HEK293 (cell line): ENCODE measurements at regions not wholly inside any gene's neighbourhood (a gene's known extent, or its start where the extent isn't known, plus 50 kb on each side); places are given as distances from the start of the nearest gene placed in this dataset.

Source experiments
- CTCF ChIA-PET: fragments of 350-600 bp; formaldehyde crosslinking; extraction: SDS; loops from one replicate; lab custom pipeline; 2021; ENCODE audit warnings: antibody characterized with exemption; lab: Yijun Ruan, JAX
- POLR2A ChIA-PET: fragments of 300-600 bp; formaldehyde crosslinking; extraction: SDS; loops from one replicate; lab custom pipeline; 2020; ENCODE audit warnings: antibody characterized with exemption, inconsistent platforms; lab: Yijun Ruan, JAX
- H3K27ac ChIP-seq: fragments of 200-500 bp; sonication (Bioruptor generic); 2 replicates; pipeline ENCODE4 v1.5.1; 2014; ENCODE audit warnings: low read depth, low read length, control low read depth, inconsistent platforms; ENCODE audit errors: extremely low read depth
- H3K36me3 ChIP-seq, 2 experiments: fragments of 200-500 bp in 1 of 2; sonication (Bioruptor generic) in 1 of 2; 1 replicate in 1 of 2; 2 replicates in 1 of 2; pipeline ENCODE4 v1.5.1; 2014 to 2017; ENCODE audit warnings: inconsistent platforms in 2 of 2, low read length in 2 of 2; ENCODE audit not compliant: control insufficient read depth in 2 of 2, insufficient read depth in 1 of 2
- H3K4me1 ChIP-seq: fragments of 200-500 bp; sonication (Bioruptor generic); 2 replicates; pipeline ENCODE4 v1.5.1; 2014; ENCODE audit warnings: mild to moderate bottlenecking, low read length, inconsistent platforms; ENCODE audit not compliant: control insufficient read depth, insufficient read depth
- H3K4me3 ChIP-seq: 2 replicates; pipeline ENCODE4 v1.5.1; 2011; ENCODE audit warnings: low read depth, mild to moderate bottlenecking, control low read depth, low read length, moderate library complexity
- H3K9me3 ChIP-seq: fragments of 200-500 bp; sonication (Bioruptor generic); 2 replicates; pipeline ENCODE4 v1.5.1; 2014; ENCODE audit warnings: low read depth, low read length, inconsistent platforms; ENCODE audit not compliant: control insufficient read depth, insufficient read depth
- BCL11A ChIP-seq: fragments of 450-650 bp; formaldehyde crosslinking; IDR thresholded peaks from 2 replicates; pipeline ENCODE4 v1.5.1; 2016; ENCODE audit warnings: low read depth, missing biosample characterization, missing genetic modification characterization
- FEZF1 ChIP-seq: fragments of 450-650 bp; formaldehyde crosslinking; IDR thresholded peaks from 2 replicates; pipeline ENCODE4 v1.5.1; 2016; ENCODE audit warnings: missing biosample characterization, missing genetic modification characterization
- HOXD13 ChIP-seq: sonication (generic); formaldehyde crosslinking; IDR thresholded peaks from 2 replicates; pipeline ENCODE4 v1.8.0; 2022; ENCODE audit warnings: missing genetic modification reagents, borderline replicate concordance
- OSR2 ChIP-seq: fragments of 450-650 bp; formaldehyde crosslinking; IDR thresholded peaks from 2 replicates; pipeline ENCODE4 v1.5.1; 2016; ENCODE audit warnings: missing biosample characterization, missing genetic modification characterization
- REST ChIP-seq: fragments of 450-650 bp; formaldehyde crosslinking; IDR thresholded peaks from 2 replicates; pipeline ENCODE4 v1.5.1; 2016; ENCODE audit warnings: missing biosample characterization, missing genetic modification characterization
- SP7 ChIP-seq: fragments of 450-650 bp; formaldehyde crosslinking; IDR thresholded peaks from 2 replicates; pipeline ENCODE4 v1.5.1; 2016; ENCODE audit warnings: missing biosample characterization, missing genetic modification characterization
- TRIM28 ChIP-seq: IDR thresholded peaks from 2 replicates; pipeline ENCODE4 v1.6.1; 2011; ENCODE audit warnings: low read length, control low read depth, borderline replicate concordance
- ZBTB10 ChIP-seq: fragments of 450-650 bp; formaldehyde crosslinking; IDR thresholded peaks from 2 replicates; pipeline ENCODE4 v1.5.1; 2016; ENCODE audit warnings: missing biosample characterization, missing genetic modification characterization
- ZBTB48 ChIP-seq: fragments of 450-650 bp; formaldehyde crosslinking; IDR thresholded peaks from 2 replicates; pipeline ENCODE4 v1.5.1; 2016; ENCODE audit warnings: missing biosample characterization, missing genetic modification characterization
- ZFHX2 ChIP-seq: fragments of 450-650 bp; formaldehyde crosslinking; conservative IDR thresholded peaks from 2 replicates; pipeline ENCODE4 v1.5.1; 2016; ENCODE audit warnings: missing biosample characterization, missing genetic modification characterization
- ZFP69B ChIP-seq: fragments of 450-650 bp; formaldehyde crosslinking; IDR thresholded peaks from 2 replicates; pipeline ENCODE4 v1.5.1; 2016; ENCODE audit warnings: missing biosample characterization, missing genetic modification characterization
- ZIC2 ChIP-seq: fragments of 450-650 bp; formaldehyde crosslinking; IDR thresholded peaks from 2 replicates; pipeline ENCODE4 v1.5.1; 2016; ENCODE audit warnings: missing biosample characterization, missing genetic modification characterization
- ZNF10 ChIP-seq: fragments of 450-650 bp; formaldehyde crosslinking; IDR thresholded peaks from 2 replicates; pipeline ENCODE4 v1.5.1; 2017; ENCODE audit warnings: missing biosample characterization, missing genetic modification characterization
- ZNF121 ChIP-seq: fragments of 450-650 bp; formaldehyde crosslinking; IDR thresholded peaks from 2 replicates; pipeline ENCODE4 v1.5.1; 2016; ENCODE audit warnings: missing biosample characterization, missing genetic modification characterization
- ZNF132 ChIP-seq: fragments of 450-650 bp; formaldehyde crosslinking; IDR thresholded peaks from 2 replicates; pipeline ENCODE4 v1.5.1; 2017; ENCODE audit warnings: missing biosample characterization, missing genetic modification characterization, borderline replicate concordance
- ZNF169 ChIP-seq: fragments of 450-650 bp; formaldehyde crosslinking; IDR thresholded peaks from 2 replicates; pipeline ENCODE4 v1.5.1; 2016; ENCODE audit warnings: missing biosample characterization, missing genetic modification characterization
- ZNF202 ChIP-seq: fragments of 450-650 bp; formaldehyde crosslinking; IDR thresholded peaks from 2 replicates; pipeline ENCODE4 v1.5.1; 2016; ENCODE audit warnings: missing biosample characterization, missing genetic modification characterization, borderline replicate concordance
- ZNF37A ChIP-seq: fragments of 450-650 bp; IDR thresholded peaks from 2 replicates; pipeline ENCODE4 v1.5.1; 2018; ENCODE audit warnings: missing biosample characterization, missing genetic modification characterization
- ZNF394 ChIP-seq: fragments of 450-650 bp; formaldehyde crosslinking; IDR thresholded peaks from 2 replicates; pipeline ENCODE4 v1.5.1; 2016; ENCODE audit warnings: missing biosample characterization, missing genetic modification characterization, mild to moderate bottlenecking, moderate library complexity, borderline replicate concordance
- ZNF416 ChIP-seq: fragments of 450-650 bp; formaldehyde crosslinking; IDR thresholded peaks from 2 replicates; pipeline ENCODE4 v1.5.1; 2016; ENCODE audit warnings: missing biosample characterization, missing genetic modification characterization
- ZNF514 ChIP-seq: fragments of 450-650 bp; formaldehyde crosslinking; IDR thresholded peaks from 2 replicates; pipeline ENCODE4 v1.5.1; 2016; ENCODE audit warnings: missing biosample characterization, missing genetic modification characterization
- ZNF529 ChIP-seq: fragments of 450-650 bp; formaldehyde crosslinking; IDR thresholded peaks from 2 replicates; pipeline ENCODE4 v1.5.1; 2017; ENCODE audit warnings: missing genetic modification characterization, missing biosample characterization; ENCODE audit not compliant: insufficient replicate concordance
- ZNF555 ChIP-seq: fragments of 450-650 bp; formaldehyde crosslinking; conservative IDR thresholded peaks from 2 replicates; pipeline ENCODE4 v1.5.1; 2017; ENCODE audit warnings: missing biosample characterization, mild to moderate bottlenecking, missing genetic modification characterization, inconsistent platforms
- ZNF558 ChIP-seq: fragments of 450-650 bp; formaldehyde crosslinking; IDR thresholded peaks from 2 replicates; pipeline ENCODE4 v1.5.1; 2016; ENCODE audit warnings: missing biosample characterization, missing genetic modification characterization
- ZNF560 ChIP-seq: fragments of 450-650 bp; formaldehyde crosslinking; IDR thresholded peaks from 2 replicates; pipeline ENCODE4 v1.5.1; 2017; ENCODE audit warnings: missing biosample characterization, missing genetic modification characterization, borderline replicate concordance
- ZNF645 ChIP-seq: fragments of 450-650 bp; formaldehyde crosslinking; IDR thresholded peaks from 2 replicates; pipeline ENCODE4; 2016; ENCODE audit warnings: missing biosample characterization, missing genetic modification characterization
- ZNF707 ChIP-seq: fragments of 450-650 bp; formaldehyde crosslinking; IDR thresholded peaks from 2 replicates; pipeline ENCODE4 v1.5.1; 2016; ENCODE audit warnings: missing biosample characterization, missing genetic modification characterization
- ZNF776 ChIP-seq: fragments of 450-650 bp; formaldehyde crosslinking; IDR thresholded peaks from 2 replicates; pipeline ENCODE4 v1.5.0; 2017; ENCODE audit warnings: missing biosample characterization, missing genetic modification characterization, borderline replicate concordance
- ZNF791 ChIP-seq: fragments of 450-650 bp; formaldehyde crosslinking; IDR thresholded peaks from 2 replicates; pipeline ENCODE4 v1.5.1; 2016; ENCODE audit warnings: missing biosample characterization, missing genetic modification characterization
- ZNF837 ChIP-seq: fragments of 450-650 bp; formaldehyde crosslinking; IDR thresholded peaks from 2 replicates; pipeline ENCODE4 v1.5.1; 2016; ENCODE audit warnings: missing biosample characterization, missing genetic modification characterization
- ZSCAN23 ChIP-seq: fragments of 450-650 bp; formaldehyde crosslinking; IDR thresholded peaks from 2 replicates; pipeline ENCODE4 v1.5.1; 2016; ENCODE audit warnings: missing biosample characterization, missing genetic modification characterization
- ZSCAN30 ChIP-seq: fragments of 450-650 bp; IDR thresholded peaks from 2 replicates; pipeline ENCODE4 v1.5.1; 2018; ENCODE audit warnings: missing biosample characterization, mild to moderate bottlenecking, missing genetic modification characterization, moderate library complexity

GRCh38 chr9:84589542-84589941 is 80.0 kb upstream of the NTRK2 start (continued):
- no peak for TF ChIP-seq REST
- TF ChIP-seq ZNF776, result no peak
- no peak for TF ChIP-seq ZBTB48 (tag by site-specific recombination)
- TF ChIP-seq OSR2 (tag by site-specific recombination), result no peak
- TF ChIP-seq ZNF707, result no peak
- TF ChIP-seq ZNF10, result no peak

- no peak for TF ChIP-seq ZNF560 (tag by site-specific recombination)
- TF ChIP-seq ZSCAN30 (tag by site-specific recombination), result no peak
- TF ChIP-seq BCL11A (tag by site-specific recombination), result no peak
- no peak for TF ChIP-seq ZNF37A
- TF ChIP-seq ZIC2 (tag by site-specific recombination), result no peak
- no peak for TF ChIP-seq ZNF132 (tag by site-specific recombination)
- no peak for TF ChIP-seq ZNF791
- no peak for TF ChIP-seq ZNF121 (tag by site-specific recombination)
- no peak for TF ChIP-seq ZSCAN23 (tag by site-specific recombination)
- no peak for TF ChIP-seq ZNF529
- TF ChIP-seq FEZF1, result no peak
- no peak for TF ChIP-seq ZNF416 (tag by site-specific recombination)
- TF ChIP-seq TRIM28, result no peak
- TF ChIP-seq ZNF169 (tag by site-specific recombination), result no peak
- no peak overlapping the region for H3K4me3 ChIP-seq
- no peaks in the 10 kb centered on the region for H3K9me3 ChIP-seq
- CTCF ChIA-PET, result interaction anchor here (0.7 kb wide), 1 partner anchor 529 kb away, joined by 3 read pairs; no protein-coding TSS in a partner anchor
- H3K36me3 ChIP-seq, result no peaks in the 10 kb centered on the region
- POLR2A ChIA-PET, result no interaction called here
- no peak overlapping the region for H3K27ac ChIP-seq
- H3K4me1 ChIP-seq, result no peaks in the 10 kb centered on the region
These were observed 78.8 kb upstream of the NTRK2 start for GRCh38 chr9:84590706-84591105.

- no peaks in the 10 kb centered on the region for H3K36me3 ChIP-seq
- ChIA-PET CTCF (no interaction called here), POLR2A (no interaction called here)
- no peaks in the 10 kb centered on the region for H3K9me3 ChIP-seq
- H3K4me3 ChIP-seq, result no peak overlapping the region
- no peak overlapping the region for H3K27ac ChIP-seq
- no peaks in the 10 kb centered on the region for H3K4me1 ChIP-seq
- TF ChIP-seq ZNF837 (tag by site-specific recombination) (no peak), ZNF555 (tag by site-specific recombination) (no peak), ZNF776 (no peak), ZNF202 (no peak), ZFP69B (no peak), SP7 (tag by site-specific recombination) (no peak), ZBTB10 (no peak), ZNF394 (tag by site-specific recombination) (no peak), ZNF558 (no peak), ZNF645 (tag by site-specific recombination) (no peak), BCL11A (tag by site-specific recombination) (no peak), ZNF514 (tag by site-specific recombination) (no peak), HOXD13 (no peak), ZFHX2 (no peak)
These were observed 76.6 kb upstream of the NTRK2 start for GRCh38 chr9:84592918-84593317.
